Activated CD8-positive, alpha-beta memory T cell treated with anti-CD3 and anti-CD28 coated beads, Interleukin-2, amount 10 ng/mL, durations not matched to agents 7 days and 5 days (primary cell): ENCODE measurements at regions not wholly inside any gene's neighbourhood (a gene's known extent, or its start where the extent isn't known, plus 50 kb on each side); places are given as distances from the start of the nearest gene placed in this dataset.

Source experiments
- ATAC-seq: fragments of 150-1000 bp; cut with Tn5 transposase; one replicate; pipeline ENCODE4 v1.10.0; 2021; ENCODE audit warnings: moderate library complexity
- CTCF ChIA-PET: fragments of 350-600 bp; sonication (Branson Sonifier 250); formaldehyde crosslinking; loops from one replicate; lab custom pipeline; 2021; ENCODE audit warnings: antibody characterized with exemption; lab: Charles Lee
- DNase-seq: peaks from one replicate; pipeline ENCODE4 v3.0.0-alpha.2; 2020
- H3K27ac Mint-ChIP-seq: one replicate; pipeline ENCODE4 v1.8.0; 2021; ENCODE audit warnings: mild to moderate bottlenecking, mixed read lengths
- H3K27me3 Mint-ChIP-seq: one replicate; pipeline ENCODE4 v1.8.0; 2021; ENCODE audit warnings: mixed read lengths
- H3K36me3 Mint-ChIP-seq: one replicate; pipeline ENCODE4 v1.8.0; 2021; ENCODE audit warnings: mild to moderate bottlenecking, mixed read lengths
- H3K4me1 Mint-ChIP-seq: one replicate; pipeline ENCODE4 v1.8.0; 2021; ENCODE audit warnings: mixed read lengths
- H3K4me3 Mint-ChIP-seq: one replicate; pipeline ENCODE4 v1.8.0; 2021; ENCODE audit warnings: mild to moderate bottlenecking, moderate library complexity, mixed read lengths
- H3K9me3 Mint-ChIP-seq: one replicate; pipeline ENCODE4 v1.8.0; 2022; ENCODE audit warnings: low read depth, mixed read lengths

DNA sequence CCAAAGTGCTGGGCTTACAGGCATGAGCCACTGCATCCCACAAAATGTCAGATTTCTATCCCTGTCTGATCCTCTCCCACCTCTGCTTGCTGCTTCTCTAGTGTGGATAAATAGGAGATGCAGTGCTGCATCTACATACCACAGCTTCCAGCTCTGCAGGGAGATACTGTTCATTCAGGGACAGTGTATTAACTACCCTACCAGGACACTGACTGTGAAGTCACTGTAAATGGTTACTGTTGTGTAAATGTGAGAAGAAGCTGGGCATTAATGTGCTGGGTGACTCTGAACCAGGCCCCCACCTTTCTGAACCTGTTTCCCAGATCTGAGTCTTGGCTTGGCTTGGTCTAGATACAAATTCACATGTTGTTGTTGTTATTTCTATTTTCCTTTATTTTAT, 488.6 kb upstream of the SULF2 start:
- Mint-ChIP-seq H3K9me3 (no peaks in the 10 kb centered on the region), H3K36me3 (no peaks in the 10 kb centered on the region), H3K27me3 (peaks cover 5% of the 10 kb centered on the region), H3K4me3 (no peak overlapping the region), H3K4me1 (no peaks in the 10 kb centered on the region), H3K27ac (no peak overlapping the region)
- CTCF ChIA-PET: no interaction called here
- no peak for DNase-seq
- ATAC-seq: no peak

DNA sequence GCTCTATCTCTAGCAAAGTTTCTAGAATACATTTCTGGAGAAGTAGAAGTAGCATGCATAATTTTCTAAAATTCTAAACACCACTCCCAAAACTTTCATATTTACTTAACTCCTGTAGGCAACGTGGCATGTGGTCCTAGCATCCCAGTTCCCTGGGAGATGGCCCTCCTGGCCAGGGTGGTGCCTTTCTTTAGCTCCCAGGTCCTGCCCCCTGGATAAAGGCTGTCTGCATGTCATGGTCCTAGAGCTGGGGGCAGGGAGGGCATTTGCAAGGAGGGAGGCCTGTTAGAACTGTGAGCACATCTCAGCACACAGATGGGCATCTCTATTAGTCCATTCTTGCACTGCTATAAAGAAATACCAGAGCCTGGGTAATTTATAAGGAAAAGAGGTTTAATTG, 485.6 kb upstream of the SULF2 start:
- no peak for ATAC-seq
- H3K4me3 Mint-ChIP-seq: no peak overlapping the region
- no peak overlapping the region for H3K27ac Mint-ChIP-seq
- no peaks in the 10 kb centered on the region for H3K36me3 Mint-ChIP-seq
- DNase-seq: no peak
- CTCF ChIA-PET: no interaction called here
- H3K9me3 Mint-ChIP-seq: no peaks in the 10 kb centered on the region
- no peaks in the 10 kb centered on the region for H3K4me1 Mint-ChIP-seq
- peaks cover 5% of the 10 kb centered on the region for H3K27me3 Mint-ChIP-seq

DNA sequence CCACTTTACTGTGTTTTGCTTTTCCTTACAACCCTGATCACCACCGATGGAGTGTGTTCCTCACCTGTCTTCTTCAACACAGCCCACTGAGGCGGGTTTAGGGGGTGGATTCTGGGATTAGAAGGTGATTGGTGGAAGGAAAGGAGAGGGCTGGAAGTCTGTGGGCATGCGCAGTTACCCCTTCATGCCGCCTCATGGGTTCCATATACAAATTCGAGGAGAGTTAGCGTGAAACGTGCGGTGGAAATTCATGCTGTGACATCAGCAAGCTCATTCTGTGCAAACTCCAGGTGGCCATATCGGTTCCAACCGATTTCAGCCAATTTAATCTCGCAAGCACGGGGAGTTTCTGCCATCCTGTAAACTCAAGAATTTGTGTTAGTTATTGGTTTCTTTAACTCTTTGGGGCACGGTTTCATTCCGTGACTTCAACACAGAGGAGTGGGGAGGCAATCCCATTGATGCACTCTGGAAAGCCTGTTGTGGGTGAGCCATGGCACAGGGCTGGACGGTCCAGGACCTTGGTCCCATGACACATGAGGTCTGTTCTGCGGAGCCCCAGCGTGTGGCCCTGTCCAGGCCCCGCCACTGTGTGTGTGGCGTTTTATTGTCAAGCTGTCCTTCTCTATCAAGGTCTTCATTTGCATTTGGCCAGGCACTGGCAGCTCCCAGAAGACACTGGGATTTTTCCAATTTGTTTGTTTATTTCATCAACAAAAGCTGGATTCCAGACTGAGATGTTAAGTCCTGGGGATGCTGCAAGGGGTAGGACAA, 482.8 kb upstream of the SULF2 start:
- Mint-ChIP-seq H3K27me3 (peaks cover 2% of the 10 kb centered on the region), H3K4me3 (no peak overlapping the region), H3K27ac (no peak overlapping the region), H3K4me1 (no peaks in the 10 kb centered on the region), H3K36me3 (no peaks in the 10 kb centered on the region), H3K9me3 (no peaks in the 10 kb centered on the region)
- DNase-seq: no peak
- no peak for ATAC-seq
- CTCF ChIA-PET: no interaction called here

DNA sequence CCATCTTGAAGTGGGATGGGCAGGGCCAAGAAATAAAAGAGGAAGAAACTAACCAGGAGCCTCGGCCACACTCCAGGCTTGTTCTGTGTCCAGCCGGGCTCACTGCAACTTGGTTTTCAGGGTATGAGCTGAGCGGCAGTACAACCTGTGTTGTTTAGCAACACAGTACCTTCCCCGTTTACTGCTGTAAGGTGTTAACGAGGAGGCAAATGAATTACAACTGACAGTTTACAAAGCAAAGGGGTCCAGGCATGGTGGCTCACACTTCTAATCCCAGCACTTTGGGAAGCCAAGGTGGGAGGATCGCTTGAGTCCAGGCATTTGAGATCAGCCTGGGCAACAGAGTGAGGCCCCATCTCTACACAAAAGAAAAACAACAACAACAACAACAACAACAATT, 481.3 kb upstream of the SULF2 start:
- no peaks in the 10 kb centered on the region for H3K9me3 Mint-ChIP-seq
- no peak overlapping the region for H3K27ac Mint-ChIP-seq
- no peak overlapping the region for H3K4me3 Mint-ChIP-seq
- no peak for ATAC-seq
- DNase-seq: no peak
- CTCF ChIA-PET: no interaction called here
- H3K4me1 Mint-ChIP-seq: no peaks in the 10 kb centered on the region
- H3K36me3 Mint-ChIP-seq: no peaks in the 10 kb centered on the region
- peaks cover 3% of the 10 kb centered on the region for H3K27me3 Mint-ChIP-seq

DNA sequence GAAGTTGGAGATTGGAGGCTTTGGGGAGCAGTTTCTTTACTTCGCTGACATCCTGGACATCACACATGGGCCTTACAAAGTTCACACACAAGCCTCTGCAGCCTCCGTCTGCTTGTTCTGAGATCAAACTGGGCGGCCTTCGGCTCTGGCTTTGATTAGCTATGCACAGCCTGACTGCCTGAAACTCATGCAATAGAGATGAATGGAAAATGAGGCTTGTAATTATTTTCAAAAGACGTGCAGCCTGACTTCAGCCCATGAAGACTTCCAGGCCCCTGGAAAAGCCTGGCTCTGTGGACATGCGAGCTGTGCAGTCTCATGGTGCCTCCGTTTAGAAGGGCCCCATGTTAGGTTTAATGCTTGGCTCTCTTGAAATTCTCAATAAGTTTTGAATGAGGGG, 480.5 kb upstream of the SULF2 start:
- CTCF ChIA-PET: no interaction called here
- no peaks in the 10 kb centered on the region for H3K9me3 Mint-ChIP-seq
- no peaks in the 10 kb centered on the region for H3K36me3 Mint-ChIP-seq
- ATAC-seq: no peak
- peaks cover 3% of the 10 kb centered on the region for H3K27me3 Mint-ChIP-seq
- no peak for DNase-seq
- no peak overlapping the region for H3K4me3 Mint-ChIP-seq
- no peaks in the 10 kb centered on the region for H3K4me1 Mint-ChIP-seq
- H3K27ac Mint-ChIP-seq: no peak overlapping the region

DNA sequence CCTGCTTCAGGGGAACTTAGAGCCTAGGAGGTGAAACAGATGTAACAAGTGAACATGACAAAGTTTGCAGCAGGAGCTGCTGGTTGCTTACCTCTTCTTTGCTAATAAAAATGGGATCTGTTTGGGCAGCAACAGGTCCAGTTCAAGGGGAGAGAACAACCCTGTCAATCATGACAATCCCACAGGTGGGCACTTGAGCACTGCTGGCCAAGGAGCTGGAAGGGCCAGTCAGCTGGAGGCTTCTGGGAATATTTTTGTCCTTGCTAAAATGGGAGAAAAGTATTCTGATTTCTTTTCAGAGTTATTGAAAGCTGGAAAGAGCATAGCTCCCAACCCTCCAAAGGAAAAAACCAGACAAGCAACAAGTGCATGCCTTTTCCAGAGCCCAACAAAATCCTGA, 477.7 kb upstream of the SULF2 start:
- no peak overlapping the region for H3K27ac Mint-ChIP-seq
- no peaks in the 10 kb centered on the region for H3K9me3 Mint-ChIP-seq
- H3K4me3 Mint-ChIP-seq: no peak overlapping the region
- CTCF ChIA-PET: no interaction called here
- ATAC-seq (no peak), DNase-seq (no peak)
- no peaks in the 10 kb centered on the region for H3K4me1 Mint-ChIP-seq
- H3K27me3 Mint-ChIP-seq: peaks cover 6% of the 10 kb centered on the region
- no peaks in the 10 kb centered on the region for H3K36me3 Mint-ChIP-seq

DNA sequence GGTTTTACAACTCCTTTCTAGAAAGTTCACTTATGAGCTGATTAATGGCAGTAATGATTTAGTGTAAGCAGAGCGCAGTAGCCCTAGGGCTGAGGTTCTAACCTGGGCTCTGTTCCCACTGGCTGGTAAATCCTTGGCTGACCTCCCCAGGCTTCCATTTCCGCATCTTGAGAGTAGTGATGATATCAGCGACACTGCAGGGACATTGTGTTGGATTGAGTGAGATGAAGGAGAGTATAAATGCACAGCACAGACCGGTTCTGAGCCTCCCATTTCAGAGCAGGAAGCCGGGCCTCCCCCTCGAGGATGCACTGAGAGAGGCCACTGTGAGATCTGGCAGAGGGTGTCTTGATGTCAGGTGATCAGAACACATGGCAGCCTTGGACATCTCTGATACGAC, 477.2 kb upstream of the SULF2 start:
- no peaks in the 10 kb centered on the region for H3K36me3 Mint-ChIP-seq
- no peak overlapping the region for H3K4me3 Mint-ChIP-seq
- DNase-seq: no peak

DNA sequence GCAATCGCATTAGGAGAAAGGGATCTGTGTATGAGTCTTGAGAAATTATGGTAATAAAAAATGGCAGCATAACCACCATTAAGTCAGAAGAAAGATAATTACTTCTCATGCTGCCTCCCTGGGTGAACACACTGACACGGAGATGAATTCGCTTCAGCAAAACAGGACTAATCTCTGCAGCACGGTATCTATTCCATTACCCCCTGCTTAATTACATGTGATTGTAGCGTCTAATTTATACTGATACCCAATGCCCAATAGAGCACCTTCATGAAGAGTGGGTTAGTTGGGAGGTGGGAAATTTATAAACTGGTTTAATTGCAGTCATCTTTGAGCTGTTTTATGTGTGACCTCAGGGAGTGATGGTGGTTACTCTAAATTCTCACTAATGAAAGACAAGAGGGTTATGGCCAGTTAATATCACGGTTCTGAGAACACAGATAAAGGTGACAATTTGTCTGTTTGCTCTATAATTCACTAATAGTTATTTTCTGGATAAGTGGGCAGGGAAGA, 476.2 kb upstream of the SULF2 start:
- no peak overlapping the region for H3K27ac Mint-ChIP-seq

More for the DNA sequence above, 477.2 kb upstream of the SULF2 start:
- Mint-ChIP-seq H3K27me3 (peaks cover 9% of the 10 kb centered on the region), H3K9me3 (no peaks in the 10 kb centered on the region), H3K27ac (no peak overlapping the region), H3K4me1 (no peaks in the 10 kb centered on the region)
- ATAC-seq: no peak
- CTCF ChIA-PET: no interaction called here

DNA sequence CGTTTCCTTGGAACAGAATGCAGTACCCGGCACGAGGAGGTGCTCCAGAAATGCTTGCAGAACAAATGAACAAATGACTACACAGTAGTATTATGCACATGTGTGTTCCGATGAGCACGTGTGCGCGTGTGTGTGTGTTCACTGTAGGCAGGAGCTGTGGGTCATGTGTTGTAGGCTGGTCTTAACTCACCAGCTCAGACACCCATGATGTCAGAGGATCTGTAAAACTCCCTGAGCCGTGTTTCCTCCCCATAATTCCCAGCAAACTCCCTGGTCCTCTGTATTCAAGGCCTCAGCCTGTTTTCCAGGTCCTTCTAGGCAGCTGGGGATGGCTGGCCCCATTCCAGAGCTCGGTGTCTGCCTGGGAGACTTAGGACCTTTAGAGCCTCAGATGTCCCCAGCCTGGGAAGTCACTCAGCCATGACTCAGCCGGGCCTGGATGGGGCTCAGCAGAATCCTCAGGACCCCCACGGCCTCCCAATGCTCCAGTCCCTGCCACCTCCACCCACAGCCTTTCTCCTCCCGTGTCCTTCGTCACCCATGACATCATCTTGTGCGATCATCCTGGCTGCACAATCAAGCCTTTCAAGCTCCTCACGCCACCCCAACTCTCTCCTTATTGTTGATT, 475.0 kb upstream of the SULF2 start:
- ATAC-seq: no peak
- CTCF ChIA-PET: no interaction called here
- H3K27me3 Mint-ChIP-seq: peaks cover 15% of the 10 kb centered on the region

More for the DNA sequence above, 476.2 kb upstream of the SULF2 start:
- DNase-seq (no peak), ATAC-seq (no peak)
- Mint-ChIP-seq H3K4me1 (no peaks in the 10 kb centered on the region), H3K9me3 (no peaks in the 10 kb centered on the region), H3K27me3 (peaks cover 9% of the 10 kb centered on the region), H3K4me3 (no peak overlapping the region), H3K36me3 (no peaks in the 10 kb centered on the region)
- CTCF ChIA-PET: no interaction called here

DNA sequence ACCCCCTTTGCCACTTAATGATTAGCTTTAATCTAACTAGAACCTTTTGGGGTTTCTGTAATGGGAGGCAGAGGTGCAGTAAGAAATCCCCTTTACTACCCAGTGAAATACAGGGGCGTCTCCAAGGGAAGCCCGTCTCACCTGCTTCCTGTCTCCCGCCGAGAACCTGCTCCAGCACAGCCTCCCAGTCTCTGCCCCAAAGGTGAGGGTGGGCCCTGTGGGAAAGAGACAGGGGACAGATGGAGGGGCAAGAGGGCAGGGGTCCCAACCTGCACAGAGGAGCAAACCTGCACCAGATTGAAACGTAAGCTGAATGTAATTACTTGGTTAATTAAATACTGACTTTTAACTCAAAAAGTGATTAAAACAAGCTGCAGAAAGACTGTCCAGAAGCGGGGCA, 474.2 kb upstream of the SULF2 start:
- Mint-ChIP-seq H3K4me1 (no peaks in the 10 kb centered on the region), H3K36me3 (no peaks in the 10 kb centered on the region), H3K27ac (no peak overlapping the region), H3K4me3 (no peak overlapping the region), H3K9me3 (no peaks in the 10 kb centered on the region), H3K27me3 (peaks cover 22% of the 10 kb centered on the region)
- DNase-seq (no peak), ATAC-seq (no peak)
- CTCF ChIA-PET: no interaction called here

More for the DNA sequence above, 475.0 kb upstream of the SULF2 start:
- no peak for DNase-seq
- H3K27ac Mint-ChIP-seq: no peak overlapping the region
- no peaks in the 10 kb centered on the region for H3K9me3 Mint-ChIP-seq
- no peak overlapping the region for H3K4me3 Mint-ChIP-seq
- no peaks in the 10 kb centered on the region for H3K4me1 Mint-ChIP-seq
- no peaks in the 10 kb centered on the region for H3K36me3 Mint-ChIP-seq

DNA sequence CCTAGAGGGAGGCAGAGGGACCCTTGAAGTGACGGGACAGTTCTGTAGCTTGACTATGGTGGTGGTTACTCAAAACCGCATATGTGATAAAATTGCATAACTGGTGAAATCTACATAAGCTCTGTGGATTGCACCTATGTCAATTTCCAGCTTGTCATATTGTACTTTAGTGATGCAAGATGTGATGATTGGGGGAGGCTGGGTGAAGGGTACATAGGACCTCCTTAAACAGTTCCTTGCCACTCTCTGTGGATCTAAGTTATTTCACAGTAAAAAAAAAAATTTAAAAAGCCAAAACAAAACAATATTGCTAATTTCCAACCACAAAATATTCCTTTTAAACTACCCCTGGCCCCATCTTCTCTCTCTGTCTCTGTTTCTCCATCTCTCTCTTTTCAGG, 472.6 kb upstream of the SULF2 start:
- peaks cover 23% of the 10 kb centered on the region for H3K27me3 Mint-ChIP-seq
- H3K4me1 Mint-ChIP-seq: no peaks in the 10 kb centered on the region
- H3K36me3 Mint-ChIP-seq: no peaks in the 10 kb centered on the region
- no peak overlapping the region for H3K27ac Mint-ChIP-seq
- no peak for DNase-seq
- no peak for ATAC-seq
- no peaks in the 10 kb centered on the region for H3K9me3 Mint-ChIP-seq
- CTCF ChIA-PET: no interaction called here
- H3K4me3 Mint-ChIP-seq: no peak overlapping the region

DNA sequence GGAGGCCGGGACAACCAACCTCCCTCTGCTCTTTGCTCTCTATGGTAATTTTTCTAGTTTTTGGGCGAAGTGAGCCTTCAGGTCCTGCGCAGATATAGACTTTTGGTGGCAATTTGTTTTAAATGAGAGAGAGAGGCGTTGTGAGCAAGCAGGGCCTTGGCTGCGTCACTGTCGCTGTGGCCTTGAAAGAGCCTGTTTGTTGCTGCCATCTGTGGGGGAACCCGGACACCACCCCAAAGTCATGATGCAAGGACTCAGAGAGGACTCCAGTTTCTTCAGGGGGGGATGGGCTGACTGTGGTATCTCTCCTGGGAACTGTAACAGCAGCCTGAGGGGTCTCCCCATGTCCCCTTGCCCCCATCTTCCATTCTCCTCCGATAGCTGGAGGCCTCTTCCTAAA, 462.7 kb upstream of the SULF2 start:
- H3K27ac Mint-ChIP-seq: no peak overlapping the region
- H3K36me3 Mint-ChIP-seq: no peaks in the 10 kb centered on the region
- no peaks in the 10 kb centered on the region for H3K4me1 Mint-ChIP-seq
- no peaks in the 10 kb centered on the region for H3K9me3 Mint-ChIP-seq
- ATAC-seq: no peak
- CTCF ChIA-PET: no interaction called here
- H3K27me3 Mint-ChIP-seq: peaks cover 17% of the 10 kb centered on the region
- H3K4me3 Mint-ChIP-seq: no peak overlapping the region
- no peak for DNase-seq

DNA sequence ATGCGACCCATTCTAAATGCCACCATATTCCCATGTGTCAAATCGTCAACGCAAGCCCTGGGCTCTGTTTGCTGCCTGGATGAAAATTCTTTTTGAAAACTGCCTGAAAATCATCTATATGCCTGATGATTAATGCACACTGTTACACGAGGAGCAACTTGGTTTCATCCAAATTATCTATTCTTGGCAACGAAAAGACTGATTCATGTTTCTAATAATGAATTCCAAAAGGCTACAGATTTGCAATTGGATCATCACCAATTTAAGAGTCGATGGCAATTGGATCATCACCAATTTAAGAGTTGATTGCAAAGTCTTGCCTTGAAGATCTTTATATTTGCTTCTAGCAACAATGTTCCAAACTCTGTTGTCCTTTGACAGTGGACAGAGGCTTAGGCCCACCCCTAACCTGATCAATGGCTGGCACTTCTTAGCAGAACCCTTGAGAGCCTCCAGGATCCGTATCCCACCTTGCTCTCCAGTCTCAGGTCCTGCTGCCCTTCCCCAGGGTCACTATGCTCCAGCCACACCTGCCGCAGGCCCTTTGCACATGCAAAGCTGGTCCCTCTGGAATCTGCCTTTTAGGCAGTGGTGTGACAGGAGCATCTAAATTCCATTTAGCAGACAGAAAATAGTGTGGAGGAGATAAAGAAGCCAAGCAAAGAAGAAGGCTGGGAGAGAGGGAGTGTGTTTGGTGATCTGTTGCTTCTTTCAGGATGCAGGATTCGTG, 460.9 kb upstream of the SULF2 start:
- no peak for DNase-seq
- Mint-ChIP-seq H3K36me3 (no peaks in the 10 kb centered on the region), H3K27ac (no peak overlapping the region), H3K9me3 (no peaks in the 10 kb centered on the region), H3K4me1 (no peaks in the 10 kb centered on the region), H3K4me3 (no peak overlapping the region), H3K27me3 (peaks cover 16% of the 10 kb centered on the region)
- CTCF ChIA-PET: no interaction called here
- no peak for ATAC-seq

DNA sequence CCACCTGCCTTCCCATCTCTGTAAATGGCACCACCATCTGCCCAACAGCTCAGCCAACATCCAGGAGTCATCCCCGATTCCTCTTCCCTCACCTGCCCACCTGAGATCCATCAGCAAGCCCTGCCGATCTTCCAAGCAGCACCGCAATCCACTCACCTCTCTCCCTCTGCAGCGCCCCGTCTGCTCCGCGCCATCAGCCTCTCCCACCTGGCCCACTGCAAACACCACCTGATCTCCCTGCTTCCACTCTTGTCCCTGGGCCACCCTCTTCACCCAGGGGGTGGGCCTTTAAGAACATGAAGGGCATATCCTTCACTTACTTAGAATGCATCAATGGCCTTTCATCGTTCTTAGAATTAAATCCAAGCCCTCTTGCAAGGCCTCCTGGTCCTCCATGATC, 457.3 kb upstream of the SULF2 start:
- H3K27me3 Mint-ChIP-seq: peaks cover 24% of the 10 kb centered on the region
- no peak overlapping the region for H3K27ac Mint-ChIP-seq
- no peaks in the 10 kb centered on the region for H3K9me3 Mint-ChIP-seq
- ATAC-seq: no peak
- H3K4me1 Mint-ChIP-seq: no peaks in the 10 kb centered on the region
- CTCF ChIA-PET: no interaction called here
- no peak overlapping the region for H3K4me3 Mint-ChIP-seq
- no peak for DNase-seq
- no peaks in the 10 kb centered on the region for H3K36me3 Mint-ChIP-seq
